D341Med (cell line): ENCODE measurements at regions not wholly inside any gene's neighbourhood (a gene's known extent, or its start where the extent isn't known, plus 50 kb on each side); places are given as distances from the start of the nearest gene placed in this dataset.
"Not testable (repeated sequence)": the region's sequence is repeated elsewhere in the genome, so short reads cannot be mapped to it uniquely, and the experiment has no call there.

Experiments used
- DNase-seq: peaks from one replicate; pipeline ENCODE4 v3.0.0; 2012; ENCODE audit warnings: low spot score

DNA sequence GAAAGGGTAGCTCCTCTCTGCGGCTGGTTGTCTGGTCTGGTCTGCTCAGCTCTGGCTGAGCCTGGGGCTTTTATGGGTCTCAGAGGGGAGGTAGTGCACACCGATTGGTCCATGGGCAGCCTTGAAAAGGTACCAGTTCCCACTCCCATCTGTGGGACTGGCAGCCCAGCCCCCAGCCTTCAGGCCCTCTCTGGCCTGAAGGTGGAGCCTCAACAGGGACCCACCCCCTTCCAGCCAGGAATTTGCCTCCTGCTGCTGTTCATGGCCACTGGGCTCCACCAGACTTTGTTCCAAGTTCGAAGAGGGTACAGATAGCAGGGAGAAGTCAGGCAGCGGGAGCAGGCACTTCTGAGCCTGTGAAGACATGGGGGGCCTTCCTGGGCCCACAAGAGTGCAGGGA is 165.3 kb upstream of the SLC27A6 start:
- DNase-seq = no peak

DNA sequence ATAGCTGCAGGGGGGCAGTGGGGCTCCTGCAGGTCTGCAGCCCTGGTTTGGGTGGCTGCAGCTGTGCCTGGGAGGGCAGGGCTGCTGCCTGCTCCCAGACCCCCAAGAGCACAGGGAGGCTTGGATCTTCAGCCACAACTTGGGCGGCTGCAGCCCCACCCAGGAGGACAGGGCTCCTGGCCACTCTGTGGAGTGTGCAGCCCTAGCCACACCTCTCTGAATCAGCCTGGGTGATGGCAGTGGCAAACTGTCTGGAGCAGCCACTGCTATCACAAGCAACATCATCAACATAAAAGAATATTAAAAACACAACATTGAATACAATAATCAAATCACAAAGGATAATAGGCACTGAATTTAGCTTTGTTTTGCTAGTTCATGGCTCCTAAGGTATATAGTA is 164.9 kb upstream of the SLC27A6 start:
- DNase-seq = no peak

DNA sequence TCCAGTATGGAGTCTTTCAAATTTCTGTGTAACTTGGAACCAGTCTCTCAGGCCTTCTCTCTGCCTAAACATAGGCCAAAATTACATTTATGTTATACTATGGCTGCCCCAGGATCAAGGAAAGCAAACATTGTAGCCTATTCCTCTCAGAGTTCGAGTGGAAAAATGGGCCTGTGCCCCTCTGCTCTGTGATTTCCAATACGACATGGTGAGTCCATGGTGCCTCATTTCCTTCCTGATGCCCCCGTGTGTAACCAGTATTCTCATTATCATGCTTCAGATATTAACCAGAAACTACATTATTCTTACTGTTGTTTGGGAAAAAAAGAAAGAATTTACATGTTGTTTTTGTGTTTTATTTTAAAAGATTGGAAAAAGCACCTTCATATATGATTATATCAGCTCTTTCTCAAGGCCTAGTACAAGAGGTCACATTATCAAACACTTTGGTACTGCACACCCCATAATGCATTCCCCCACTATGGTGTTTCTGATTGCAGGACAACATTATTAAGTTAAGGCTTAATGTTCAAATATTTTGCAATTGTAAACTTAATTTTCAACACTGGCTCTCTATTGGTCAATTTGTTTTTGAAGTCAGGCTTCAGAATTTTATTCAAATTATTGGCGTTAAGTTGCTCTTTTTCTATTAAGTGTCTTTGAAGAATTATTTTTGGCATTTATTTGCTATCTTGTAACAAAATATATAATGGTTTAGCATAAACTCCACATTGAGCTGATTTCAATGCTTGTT is 151.8 kb upstream of the SLC27A6 start:
- DNase-seq = no peak

DNA sequence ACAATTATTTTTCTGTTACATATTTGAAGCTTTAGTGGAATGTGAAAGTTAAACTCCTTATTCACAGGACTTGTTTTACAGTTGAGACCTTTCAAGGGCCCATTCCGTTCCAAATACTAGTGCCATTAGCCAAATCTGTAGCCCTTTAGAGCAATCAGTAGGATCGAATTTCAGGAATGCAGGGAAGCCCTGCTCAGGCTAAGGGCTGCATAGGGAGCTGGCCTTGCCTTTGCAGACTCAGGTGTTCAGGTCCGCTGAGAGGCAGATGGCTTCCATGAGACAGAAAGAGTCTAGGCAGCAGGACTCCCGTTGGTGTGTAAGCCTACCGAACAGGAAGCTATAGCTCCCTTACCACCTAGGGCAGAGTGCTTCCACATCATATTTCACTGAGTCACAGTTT is 150.1 kb upstream of the SLC27A6 start:
- DNase-seq = no peak

DNA sequence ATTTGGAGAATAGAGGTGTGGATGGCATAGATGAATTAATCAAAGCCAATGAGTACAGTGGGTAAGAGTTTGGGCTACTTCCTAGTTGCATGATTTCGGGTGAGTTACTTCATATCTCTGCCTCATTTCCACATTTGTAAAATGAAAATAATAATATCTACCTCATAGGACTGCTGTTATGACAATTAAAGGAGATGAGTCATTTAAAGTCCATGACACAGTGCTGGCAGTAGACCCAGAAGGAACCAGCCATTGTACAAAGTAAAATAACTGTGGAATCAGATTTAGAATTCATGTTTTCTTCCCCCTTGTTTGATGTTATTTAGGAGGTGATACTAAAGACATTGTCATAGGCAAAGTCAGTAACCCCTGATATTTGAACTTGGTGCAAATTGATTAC is 139.5 kb upstream of the SLC27A6 start:
- no peak for DNase-seq

DNA sequence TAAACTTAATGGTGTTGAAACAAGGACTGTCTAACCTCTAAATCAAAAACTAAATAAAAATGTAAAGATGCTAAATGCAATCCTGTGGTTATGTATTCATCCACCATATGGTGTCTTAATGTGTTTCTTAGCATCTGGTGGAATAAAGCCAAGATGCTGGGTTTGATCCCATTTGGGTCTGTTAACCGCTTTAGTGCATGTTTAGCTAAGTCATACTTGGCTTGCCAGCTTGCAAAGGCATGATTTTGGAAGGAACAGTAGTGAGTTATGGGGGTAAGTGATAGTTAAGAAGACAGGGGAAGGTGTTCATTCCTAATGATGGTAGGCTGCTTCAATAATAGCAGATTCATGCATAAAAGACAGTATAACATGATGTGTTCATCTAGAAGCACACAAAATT is 139.0 kb upstream of the SLC27A6 start:
- DNase-seq = no peak

DNA sequence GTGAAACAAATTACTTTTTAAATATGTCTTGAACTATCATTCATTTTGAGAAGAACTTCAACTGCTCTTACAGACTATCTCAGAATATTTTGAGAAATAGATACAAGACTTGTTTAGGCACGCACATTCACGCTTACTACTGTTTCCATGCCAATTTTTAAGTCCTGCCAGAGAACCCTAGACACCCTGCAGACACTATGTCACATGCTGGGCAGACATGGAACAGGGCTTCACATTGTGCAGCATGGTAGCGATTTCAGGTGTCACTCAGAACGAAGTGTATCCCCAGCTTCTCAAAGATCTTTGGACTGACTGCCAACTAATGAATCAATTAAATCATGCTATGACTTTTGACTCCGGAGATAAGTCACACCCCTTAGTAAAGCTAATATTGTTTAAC is 128.7 kb upstream of the SLC27A6 start:
- DNase-seq = no peak

DNA sequence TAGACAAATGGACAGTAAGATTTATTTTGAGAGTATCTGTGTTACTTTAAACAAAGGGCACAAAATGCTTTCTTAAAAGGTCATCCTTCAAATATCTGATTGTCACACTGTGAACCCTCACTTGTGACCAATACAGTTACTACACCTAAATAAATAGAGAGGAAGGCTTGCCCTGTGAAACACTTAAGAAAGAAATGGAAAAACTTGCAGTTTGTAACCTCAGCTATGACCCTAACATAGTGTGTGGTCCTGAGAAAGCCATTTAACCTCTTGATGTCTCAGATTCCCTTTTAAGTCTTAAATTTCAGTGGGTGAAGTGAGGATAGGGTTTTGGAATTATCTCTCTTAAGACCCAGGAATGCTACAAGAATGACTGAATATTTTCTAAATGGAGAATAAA is 126.7 kb upstream of the SLC27A6 start:
- no peak for DNase-seq

DNA sequence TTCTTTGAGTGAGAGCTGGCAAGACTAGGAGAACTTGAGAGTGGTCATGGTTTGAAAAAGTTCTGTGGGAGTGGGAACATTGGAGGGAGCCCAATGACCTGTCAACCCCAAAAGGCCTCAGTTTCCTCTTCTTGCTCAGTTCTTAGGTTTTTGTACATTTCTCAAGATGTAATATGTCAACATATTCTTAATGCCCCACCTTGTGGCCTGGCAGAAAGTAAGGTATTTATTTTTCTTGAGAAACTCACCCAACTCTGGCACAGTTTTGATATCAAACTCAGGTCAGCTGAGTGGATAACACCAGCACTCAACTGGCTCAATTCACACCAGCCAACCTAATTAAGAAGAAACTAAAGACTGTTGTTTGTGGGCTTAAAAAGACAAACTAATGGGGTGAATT is 123.0 kb upstream of the SLC27A6 start:
- no peak for DNase-seq

DNA sequence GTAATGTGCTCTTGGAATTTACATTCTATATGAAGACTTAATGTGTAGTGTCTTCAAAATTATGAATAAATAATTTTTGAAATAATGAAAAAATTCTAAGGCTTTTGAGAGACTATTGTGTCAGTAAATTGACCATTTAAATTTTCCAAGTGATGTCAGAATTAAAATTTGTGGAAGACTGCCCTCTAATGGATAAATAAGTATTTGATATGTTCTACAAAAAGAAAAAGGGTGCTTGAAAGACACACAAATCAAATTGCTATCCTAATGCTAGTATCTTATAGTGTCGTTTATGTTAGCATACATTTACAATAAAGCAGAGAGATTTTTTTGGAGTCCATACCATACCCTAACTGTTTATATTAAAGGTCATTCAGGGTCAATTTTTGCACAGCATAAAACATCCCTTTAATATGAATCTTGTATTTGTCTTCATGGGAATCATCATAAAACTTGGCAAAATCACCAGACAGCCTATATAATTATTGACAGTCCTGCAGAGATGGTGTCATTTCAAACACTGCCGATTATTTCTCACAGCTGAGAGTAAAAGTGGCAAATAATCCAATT is 120.8 kb upstream of the SLC27A6 start:
- DNase-seq = no peak

DNA sequence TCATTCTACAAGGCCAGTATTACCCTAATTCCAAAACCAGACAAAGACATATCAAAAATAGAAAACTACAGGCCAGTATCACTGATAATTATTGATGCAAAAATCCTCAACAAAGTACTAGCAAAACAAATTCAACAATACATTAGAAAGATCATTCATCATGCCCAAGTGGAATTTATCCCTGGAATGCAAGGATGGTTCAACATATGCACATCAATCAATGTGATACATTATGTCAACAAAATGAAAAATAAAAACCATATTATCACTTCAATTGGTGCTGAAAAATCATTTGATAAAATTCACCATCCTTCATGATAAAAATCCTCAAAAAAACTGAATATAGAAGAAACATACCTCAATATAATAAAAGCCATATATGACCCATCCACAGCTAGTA is 115.2 kb upstream of the SLC27A6 start:
- DNase-seq = no peak

DNA sequence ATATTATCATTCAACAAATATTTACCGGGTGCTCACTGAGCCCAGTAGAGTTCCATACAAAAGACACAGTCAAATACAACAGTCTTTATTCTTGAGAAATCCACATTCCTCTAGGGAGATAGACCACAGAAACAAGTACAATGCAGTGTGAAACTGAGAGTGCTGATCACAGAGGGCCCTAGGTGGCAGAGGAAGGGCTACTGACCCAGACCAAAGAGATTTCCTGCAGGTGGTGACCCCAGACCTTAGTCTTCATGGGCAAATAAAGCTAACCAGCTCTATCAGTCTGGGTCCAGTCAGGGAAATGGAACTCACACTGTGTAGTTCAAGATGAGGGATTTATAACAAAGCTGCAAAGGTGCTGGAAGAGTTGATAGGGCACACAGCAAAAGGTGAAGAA is 110.4 kb upstream of the SLC27A6 start:
- no peak for DNase-seq

DNA sequence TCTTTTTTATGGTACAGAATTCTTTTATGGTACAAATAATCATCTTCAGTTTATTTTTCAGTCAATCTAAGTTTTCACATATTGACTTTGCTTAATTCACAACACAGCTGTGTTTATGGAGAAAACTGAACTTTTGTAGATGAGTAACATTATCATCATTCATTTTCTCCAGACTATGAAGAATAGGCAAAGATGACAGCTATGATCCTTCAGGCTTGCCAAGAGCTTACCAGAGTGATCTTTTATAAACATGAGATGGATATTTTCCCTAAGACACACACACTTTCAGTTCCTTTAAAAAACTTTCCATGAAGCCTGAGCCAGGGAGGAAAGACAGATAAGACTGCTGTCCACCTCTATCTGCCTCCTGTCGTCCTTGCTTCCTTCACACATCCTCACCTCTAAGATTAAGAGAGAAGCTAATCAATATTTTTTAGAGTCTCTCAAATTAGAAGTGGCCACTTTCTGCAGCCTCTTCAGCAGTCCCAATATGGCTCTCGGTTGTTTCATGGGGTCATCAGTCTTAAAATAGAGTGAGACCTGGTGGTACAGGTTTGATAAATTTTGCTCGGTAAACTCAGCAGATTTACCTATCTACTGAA is 108.1 kb upstream of the SLC27A6 start:
- no peak for DNase-seq

DNA sequence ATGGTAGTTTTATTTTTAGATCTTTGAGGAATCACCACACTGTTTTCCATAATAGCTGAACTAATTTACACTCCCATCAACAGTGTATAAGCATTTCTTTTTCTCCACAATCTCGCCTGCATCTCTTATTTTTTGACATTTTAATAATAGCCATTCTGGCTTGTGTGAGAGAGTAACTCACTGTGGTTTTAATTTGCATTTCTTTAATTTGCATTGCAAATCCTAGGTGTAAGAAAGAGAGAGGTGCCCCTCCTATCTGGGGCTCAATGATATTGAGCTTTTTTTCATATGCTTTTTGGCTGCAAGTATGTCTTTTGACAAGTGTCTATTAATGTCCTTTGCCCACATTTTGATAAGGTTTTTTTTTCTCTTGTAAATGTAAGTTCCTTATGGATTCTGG is 106.3 kb upstream of the SLC27A6 start:
- no peak for DNase-seq

DNA sequence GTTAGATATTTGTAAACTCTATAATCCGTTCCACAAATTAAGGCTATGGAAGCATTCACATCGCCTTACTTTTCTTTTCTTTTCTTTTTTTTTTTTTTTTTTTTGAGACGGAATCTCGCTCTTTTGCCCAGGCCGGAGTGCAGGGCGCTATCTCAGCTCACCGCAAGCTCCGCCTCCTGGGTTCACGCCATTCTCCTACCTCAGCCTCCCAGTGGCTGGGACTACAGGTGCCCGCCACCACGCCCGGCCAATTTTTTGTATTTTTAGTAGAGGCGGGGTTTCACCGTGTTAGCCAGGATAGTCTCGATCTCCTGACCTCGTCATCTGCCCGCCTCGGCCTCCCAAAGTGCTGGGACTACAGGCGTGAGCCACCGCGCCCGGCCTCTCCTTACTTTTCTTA is 104.1 kb upstream of the SLC27A6 start:
- not testable (repeated sequence) for DNase-seq

DNA sequence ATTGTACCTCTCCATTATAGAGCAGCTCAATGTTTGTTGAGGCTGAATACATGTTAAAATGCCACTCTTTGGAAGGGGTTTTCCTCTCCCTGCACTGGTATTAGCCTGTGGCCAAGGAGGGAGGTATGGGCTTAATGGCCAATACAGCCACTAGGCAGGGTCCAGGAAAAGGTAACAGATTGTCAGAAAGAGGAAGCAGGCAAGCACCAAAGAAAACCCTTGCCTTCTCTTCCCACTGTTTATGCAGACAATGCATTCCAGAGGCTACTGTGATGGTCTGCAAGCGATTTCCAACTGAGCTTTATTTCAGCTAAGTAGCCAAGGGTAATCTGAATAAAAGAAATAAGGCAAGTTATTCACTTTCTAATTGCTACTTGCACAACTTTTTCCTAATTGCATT is 95.3 kb upstream of the SLC27A6 start:
- DNase-seq = no peak

DNA sequence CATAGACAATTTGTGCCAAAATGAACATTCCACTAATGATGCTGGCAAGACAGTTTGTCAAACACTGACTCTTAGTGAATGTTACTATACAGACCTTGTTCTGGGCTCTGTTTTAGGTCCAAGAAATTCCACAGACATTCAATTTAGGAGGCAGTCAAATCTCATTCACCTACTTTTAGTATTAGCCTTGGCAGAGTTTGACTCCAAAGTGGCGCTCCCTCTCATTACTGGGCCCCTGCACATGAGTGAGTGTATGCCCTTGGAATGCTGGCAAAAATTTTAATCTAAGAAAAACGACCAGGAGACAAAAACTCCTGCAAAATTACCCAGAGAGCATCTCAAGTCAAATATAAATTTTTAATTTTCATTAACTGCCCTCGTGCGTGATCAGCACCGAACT is 94.9 kb upstream of the SLC27A6 start:
- DNase-seq = no peak

DNA sequence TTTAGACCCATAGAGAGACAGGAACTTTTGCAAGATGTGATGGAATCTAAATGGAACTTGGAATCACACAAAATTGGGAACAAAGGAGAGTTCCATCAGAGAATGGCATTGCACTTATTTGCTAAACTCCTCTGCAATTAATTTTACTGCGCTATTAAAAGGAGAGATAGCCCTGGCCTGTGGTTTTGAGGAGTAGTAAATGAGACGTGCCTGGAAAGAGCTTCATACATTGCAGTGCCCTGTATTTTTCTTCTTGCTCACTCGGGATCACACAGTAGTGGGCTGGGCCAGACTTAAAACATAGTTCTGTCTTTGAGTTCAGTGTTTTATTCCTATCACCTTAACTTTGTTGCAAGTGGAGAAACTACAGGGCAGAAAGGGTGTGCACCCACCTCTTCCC is 94.4 kb upstream of the SLC27A6 start:
- no peak for DNase-seq

DNA sequence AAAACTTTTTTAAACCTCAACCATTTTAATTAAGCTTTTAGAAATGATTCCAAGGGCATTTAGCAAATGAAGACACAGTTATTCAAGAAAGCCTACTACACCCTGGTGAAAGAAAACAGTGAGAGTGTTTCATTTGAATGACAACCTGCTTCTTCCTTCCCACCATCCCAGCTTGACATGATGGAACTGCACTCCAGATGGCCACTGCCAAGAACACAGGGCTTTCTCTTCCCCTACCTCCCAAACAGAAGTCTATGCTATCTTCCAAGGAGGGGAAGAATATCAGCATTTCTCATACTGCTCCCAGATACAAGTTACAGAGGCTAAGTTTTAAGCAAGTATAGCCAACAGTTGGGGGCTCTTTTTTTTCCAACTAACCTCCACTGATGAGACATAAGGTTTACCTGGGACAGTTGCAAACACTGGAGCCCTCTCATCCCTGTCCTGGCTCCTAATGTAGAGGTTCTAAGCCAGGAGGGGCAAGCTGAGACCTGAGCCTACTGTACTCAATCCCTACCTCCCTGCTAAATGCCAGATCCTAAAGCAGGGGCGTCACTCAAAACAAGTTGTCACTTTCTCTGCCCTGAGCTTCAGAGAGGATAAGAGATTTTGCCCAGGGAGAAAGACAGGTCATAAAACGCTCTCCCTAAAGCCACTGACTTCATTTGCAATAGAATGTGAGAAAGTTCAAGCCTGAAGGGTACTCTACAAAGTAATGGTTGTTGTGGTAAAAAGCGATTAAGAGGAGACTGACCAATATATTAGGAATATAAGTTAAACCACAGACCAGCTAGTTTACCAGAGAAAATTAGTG is 88.5 kb upstream of the SLC27A6 start:
- no peak for DNase-seq

DNA sequence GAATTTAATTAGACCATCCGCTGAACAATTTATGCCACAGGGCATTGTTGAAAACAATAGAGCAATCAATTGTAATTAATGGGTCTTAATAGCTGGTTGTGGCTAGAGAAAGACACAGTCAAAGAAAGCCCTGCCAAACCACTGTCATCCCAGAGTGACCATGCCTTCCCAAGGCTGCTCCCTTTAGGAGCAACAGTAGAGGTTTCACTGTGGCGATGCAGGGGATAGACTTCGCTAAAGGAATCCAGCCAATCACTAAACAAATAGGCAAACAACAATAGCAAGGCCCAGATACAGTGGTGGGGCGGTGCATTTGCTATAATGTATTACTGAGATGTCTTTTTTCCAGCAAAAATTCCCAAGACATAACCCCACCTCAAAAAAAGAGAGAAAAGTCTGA is 87.8 kb upstream of the SLC27A6 start:
- DNase-seq = no peak

DNA sequence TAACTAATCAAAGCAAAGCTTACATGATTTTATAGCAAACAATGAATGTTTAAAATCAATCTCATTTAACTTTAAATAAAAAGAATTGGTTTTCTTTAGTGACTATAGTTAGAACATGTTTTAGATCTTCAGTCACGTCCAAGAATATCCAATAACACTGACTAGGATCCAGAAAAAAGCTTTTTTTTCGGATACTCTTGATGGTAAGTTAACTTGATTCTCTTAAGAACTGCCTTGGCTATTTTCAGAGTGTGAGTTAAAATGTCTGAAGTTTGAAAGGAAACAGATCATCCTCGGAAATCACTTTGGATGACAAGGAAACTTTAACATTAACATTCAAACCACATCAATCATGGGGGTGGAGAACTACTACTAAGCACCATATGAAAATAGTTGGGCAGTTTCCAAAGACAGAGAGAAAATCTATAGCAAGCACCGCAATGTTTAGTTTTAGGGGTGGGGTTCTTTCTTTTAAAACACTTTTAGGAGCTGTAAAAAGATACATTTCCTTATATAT is 83.7 kb upstream of the SLC27A6 start:
- DNase-seq = no peak

DNA sequence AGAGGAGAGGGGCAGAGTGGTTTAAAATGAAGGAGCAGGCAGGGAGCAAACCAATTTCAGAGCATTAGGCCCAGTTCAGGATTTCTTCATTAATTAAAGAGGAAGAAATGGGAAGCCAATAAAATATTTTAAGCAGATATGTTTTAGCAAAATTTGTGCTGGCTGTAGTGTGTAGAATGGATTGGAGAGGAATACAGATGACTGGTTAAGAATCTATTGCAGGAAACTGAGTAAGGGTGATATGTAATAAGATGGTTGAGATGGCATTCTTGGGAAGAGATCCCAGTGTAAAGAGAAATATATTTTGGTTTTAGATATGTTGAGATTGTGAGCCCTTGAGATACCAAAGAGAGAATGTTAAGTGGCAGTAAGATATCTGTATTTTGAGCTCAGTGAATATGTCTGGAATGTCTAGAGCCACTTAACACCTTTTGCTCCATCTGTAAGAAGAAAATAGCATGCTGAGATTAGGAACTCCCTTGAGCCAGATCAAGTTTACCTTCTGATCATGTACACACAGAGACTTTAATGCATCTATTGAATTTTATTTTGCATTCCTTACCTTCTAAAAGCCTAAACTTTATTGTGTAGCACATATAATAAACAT is 79.5 kb upstream of the SLC27A6 start:
- DNase-seq = no peak
